ENCODE measurements at regions not wholly inside any gene's neighbourhood (a gene's known extent, or its start where the extent isn't known, plus 50 kb on each side); places are given as distances from the start of the nearest gene placed in this dataset.
"Not testable (repeated sequence)": the region's sequence is repeated elsewhere in the genome, so short reads cannot be mapped to it uniquely, and the experiment has no call there.

DNA sequence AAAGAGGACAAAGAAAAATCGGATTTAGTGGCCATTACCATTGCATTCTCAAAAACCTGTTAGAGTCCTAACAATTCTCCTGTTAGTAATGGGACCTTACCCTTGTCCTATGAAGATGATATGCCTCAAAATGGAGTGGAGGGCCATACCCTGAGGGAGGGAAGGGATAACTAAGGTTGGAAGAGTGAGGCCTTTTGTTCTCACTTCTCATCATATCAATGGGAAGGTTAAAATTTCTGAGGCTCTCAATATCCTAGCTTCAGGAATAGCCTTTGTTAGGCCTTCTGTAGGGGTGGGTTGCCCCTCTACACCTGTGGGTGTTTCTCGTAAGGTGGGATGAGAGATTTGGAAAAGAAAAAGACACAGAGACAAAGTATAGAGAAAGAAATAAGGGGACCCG, 109.4 kb upstream of the SGIP1 start:
- not testable (repeated sequence) for DNase-seq

DNA sequence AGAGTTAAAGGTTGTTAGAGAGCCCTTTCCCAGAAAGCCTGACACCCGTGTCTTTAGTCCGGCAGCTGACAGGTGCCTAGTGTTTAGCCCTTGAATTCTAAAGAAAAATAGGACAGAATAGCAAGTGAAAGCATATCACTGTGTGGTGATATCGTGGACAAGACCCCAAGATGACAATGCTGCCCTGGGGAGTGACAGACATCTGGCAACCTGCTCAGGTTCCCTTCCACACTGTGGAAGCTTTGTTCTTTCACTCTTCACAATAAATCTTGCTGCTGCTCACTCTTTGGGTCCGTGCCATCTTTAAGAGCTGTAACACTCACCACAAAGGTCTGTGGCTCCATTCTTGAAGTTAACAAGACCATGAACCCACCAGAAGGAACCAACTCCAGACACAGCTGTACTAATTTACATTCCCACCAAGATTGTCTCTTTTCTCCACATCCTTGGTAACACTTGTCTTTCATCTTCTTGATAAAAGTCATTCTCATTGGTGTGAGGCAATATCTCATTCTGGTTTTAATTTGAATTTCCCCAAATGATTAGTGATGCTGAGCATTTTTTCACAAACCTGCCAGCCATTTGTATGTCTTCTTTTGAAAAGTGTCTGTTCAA, 107.6 kb upstream of the SGIP1 start:
- DNase-seq, result no peak

DNA sequence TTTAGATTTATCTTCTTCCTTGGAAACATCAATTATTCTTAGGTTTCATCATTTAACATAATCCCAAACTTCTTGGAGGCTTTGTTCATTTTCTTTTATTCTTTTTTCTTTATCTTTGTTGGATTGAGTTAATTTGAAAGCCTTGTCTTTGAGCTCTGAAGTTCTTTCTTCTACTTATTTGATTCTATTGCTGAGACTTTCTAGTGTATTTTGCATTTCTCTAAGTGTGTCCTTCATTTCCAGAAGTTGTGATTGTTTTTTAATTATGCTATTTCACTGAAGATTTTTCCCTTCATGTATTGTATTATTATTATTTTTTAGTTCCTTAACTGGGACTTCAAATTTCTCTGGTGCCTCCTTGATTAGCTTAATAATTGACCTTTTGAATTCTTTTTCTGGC, 103.1 kb upstream of the SGIP1 start:
- not testable (repeated sequence) for DNase-seq

DNA sequence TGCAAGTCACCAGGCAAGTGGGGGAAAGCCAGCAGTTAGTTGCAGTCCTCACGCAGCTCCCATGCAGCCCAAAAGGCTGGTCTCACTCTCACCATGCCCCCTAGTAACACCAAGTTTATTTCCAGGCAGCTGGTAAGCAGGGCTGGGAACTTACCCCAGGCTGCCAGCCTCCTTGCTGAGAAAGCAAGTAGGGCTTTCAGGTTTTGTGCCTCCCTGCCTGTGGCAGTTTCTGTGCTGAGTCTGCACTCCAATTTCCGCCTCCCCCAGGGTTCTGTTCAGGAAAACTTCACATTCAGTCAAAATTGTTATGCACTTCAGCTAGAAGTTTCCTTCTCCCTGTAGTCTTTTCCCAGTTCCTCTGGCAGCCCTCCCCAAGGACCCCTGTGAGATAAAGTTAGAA, 102.0 kb upstream of the SGIP1 start:
- no peak for DNase-seq

DNA sequence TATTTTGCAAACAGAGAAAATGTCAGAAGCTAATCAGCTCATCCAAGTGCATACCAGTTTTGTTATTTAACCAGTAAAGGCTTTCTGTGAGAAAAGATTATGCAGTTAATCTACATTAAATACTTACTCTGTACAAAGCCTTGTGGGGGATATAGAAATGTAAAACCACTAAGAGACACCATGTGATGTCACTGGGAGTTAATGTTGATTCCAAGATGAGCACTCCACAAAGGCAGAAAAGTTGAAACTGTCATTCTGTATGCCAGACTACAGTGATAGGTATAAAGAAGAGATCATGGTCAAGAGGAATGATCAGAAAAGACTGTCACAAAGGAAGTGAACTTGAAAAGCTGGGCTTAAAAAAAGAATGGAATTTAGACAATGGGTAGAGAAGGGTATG, 100.3 kb upstream of the SGIP1 start:
- DNase-seq, result no peak

DNA sequence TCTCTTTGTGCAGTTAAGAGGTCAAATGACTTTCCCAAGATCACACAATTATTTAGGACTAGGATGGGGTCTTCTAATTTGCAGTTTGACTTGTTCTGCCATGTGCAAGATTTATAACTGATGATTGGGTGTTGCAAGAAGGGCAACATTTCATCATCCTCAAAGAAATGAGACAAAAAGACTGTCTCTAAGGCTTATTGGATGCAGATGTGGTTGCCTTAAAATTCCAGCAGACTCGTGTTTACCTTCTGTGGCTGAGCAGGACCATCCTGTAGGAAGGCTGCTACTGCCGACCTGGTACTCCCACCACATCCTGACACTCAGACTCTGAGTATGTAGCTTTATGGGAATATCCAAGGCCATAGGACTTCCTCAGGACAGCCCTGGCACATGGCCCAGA, 99.9 kb upstream of the SGIP1 start:
- DNase-seq, result no peak

DNA sequence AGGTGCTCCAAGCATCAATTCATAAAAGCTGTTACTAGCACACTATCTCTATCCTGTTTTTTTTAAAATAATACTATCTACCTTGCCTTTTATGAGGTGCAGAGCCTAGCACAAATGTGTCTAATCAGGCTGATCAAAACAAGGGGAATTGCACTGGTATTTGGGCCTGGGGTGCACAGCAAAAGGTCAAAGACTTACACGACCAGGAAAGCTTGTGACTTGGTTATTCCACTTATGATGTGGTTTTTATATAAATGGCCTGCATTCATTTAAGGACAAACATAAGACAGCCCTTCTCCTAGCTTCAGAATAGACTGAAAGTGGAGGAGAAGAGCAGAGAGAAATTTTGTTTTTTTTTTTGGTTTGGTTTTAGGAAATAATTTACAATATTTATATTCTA, 98.4 kb upstream of the SGIP1 start:
- no peak for DNase-seq

DNA sequence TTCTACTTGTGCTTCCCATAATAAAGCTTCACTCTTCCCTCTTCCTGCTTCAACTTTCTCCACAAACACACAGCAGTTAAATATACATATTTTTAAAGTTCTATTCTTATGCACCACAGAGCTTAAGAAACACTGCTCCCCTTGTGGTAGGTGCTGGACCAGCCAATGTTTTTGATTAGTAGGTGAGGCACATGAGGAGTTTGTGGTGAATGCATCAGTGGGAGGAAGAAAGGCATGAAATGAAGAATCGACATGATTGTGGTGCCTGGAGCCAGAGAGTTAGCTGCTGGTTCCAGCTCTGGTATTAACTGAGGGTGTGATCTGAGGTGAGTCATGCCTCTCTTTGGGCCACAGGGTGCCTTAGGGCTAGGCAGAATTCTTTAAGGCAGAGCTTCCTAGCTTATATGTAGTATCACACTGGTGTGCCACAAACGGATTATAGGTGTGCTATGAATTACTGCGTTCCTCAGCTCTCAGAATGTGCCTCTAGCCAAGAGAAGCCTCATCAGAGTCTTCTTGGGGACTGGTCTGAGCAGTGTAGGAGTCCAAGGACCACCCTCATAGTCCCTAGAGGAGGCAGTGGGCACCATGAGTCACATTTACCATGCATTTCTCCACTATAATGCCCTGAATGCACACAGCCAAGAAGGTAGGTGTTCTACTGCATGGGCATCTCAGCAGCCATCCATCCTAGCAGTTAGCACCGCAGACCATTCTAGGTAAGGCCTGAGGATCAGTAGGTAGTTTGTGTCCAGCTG, 97.4 kb upstream of the SGIP1 start:
- no peak for DNase-seq

DNA sequence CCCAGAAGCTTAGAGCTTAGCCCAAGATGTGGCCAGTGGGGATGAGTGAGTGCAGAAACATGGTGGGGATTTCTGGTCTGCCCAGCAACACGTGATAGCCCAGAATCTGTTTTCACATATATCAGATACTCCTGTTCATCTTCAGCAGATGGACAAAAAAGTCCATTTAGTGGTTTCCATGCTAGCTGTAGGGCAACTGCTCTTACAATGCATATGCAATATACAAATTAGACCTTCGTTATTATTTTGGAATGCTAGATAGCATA, 96.9 kb upstream of the SGIP1 start:
- no peak for DNase-seq

DNA sequence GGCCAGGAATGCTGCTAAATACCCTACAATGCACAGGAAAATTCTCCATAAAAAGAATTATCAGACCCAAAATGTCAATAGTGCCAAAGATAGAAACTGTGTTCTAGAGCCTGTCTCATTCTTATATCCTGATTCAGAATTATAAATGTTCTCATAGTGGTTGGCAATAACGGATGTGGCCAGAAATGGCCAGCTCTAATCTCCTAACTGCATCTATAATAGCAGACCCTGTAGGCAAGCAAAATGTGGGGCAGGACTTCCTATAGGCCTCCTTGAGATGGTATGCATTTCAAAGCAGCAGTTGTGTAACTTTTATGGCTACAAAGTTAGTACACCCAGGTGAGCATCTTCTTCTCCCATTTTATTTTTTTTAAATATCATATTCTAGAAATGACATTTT, 95.9 kb upstream of the SGIP1 start:
- DNase-seq, result no peak

DNA sequence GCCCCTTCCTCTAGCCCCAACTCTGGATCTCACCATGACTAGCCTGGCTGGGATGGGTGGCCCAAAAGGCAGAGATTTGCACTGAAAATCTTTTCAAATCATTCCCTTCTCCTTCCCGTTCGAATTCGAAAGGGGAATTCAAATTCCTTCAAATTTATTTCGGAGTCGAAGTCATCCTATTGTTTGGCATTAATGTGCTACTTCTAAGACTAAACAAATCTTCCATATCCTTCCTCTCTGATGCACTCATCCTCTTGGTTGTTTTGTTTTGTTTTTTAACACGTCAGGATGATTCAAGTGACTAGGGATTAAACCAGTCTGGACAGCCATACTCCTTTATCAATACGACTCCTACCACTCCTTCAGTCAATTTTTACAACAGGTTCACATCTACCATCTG, 95.5 kb upstream of the SGIP1 start:
- DNase-seq, result no peak

DNA sequence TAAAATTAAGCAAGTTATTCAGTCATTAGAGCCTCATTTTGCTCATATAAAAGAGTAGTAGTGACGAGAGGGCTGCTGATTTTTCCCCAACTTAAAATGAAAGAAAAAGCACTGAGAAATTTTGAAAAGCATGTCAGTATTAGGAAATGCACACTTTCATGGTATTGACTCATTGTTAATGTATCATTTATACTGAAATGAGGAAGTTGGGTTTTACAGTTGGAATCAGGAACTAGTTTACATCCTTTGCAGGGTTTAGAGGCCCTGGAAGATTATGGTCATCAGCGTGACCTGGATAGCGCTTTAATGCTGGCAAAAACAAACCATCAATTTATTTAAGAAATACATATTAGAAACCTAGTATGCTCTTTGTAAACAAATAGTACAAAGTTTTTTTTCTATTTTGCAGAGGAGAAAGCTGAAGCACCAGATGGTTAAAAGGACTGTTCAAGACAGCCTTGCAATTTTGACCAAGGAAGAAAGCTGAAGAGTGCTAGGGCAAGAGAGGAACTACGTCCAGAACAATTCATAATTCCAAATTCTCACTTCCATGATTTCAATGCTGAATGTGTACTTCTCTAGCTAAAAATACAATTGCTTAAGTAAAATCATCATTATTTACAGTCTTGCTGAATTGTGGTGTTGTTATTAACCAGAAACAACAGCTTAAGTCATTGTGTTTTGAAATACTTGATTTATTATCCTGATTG, 94.8 kb upstream of the SGIP1 start:
- DNase-seq, result no peak

DNA sequence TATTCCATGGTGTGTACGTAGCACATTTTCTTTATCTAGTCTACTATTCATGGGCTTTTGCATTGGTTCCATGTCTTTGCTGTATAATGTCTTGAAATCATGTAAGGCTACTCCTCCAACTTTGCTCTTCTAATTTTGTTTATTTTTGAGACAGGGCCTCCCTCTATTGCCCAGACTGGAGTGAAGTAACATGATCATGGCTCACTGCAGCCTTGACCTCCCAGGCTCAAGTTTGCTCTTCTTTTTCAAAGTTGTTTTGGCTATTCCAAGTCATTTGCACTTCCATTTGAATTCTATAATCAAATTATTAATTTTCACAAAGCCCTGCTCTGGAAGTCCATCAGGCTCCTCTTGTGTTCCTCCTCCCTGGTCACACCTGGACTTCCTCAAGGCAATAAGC, 90.2 kb upstream of the SGIP1 start:
- no peak for DNase-seq

DNA sequence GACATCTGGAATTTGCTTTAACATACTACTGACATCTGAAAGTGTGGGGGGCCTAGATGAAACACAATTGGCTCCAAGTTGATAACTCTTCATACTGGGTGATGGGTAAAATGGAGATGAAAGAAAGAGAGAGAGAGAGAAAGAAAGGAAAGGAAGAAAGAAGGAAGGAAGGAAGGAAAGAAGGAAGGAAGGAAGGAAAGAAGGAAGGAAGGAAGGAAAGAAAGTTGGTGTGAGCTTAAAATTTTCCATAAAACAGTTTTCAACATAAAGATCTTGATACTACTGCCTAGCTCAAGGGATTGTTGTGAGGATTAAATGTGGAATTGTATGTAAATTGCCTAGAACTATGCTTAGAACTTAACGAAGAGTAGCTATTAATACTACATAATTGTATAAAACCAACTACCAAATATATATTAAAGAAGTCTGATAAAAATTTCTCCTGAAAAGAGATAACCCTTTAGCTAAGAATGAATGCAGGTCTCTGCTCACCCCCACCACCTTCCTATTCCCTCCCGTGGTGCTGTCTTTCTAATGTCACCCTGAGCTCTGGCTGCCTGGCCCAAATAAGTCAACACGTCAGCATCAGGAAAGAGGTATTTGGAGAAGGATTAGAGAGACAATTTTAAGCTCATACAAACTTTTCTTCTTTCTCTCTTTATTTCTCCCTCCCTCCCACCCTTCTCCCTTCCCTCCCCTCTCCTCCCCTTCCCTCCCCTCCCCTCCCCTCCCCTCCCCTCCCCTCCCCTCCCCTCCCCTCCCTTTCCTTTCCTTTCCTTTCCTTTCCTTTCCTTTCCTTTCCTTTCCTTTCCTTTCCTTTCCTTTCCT, 89.3 kb upstream of the SGIP1 start:
- no peak for DNase-seq

DNA sequence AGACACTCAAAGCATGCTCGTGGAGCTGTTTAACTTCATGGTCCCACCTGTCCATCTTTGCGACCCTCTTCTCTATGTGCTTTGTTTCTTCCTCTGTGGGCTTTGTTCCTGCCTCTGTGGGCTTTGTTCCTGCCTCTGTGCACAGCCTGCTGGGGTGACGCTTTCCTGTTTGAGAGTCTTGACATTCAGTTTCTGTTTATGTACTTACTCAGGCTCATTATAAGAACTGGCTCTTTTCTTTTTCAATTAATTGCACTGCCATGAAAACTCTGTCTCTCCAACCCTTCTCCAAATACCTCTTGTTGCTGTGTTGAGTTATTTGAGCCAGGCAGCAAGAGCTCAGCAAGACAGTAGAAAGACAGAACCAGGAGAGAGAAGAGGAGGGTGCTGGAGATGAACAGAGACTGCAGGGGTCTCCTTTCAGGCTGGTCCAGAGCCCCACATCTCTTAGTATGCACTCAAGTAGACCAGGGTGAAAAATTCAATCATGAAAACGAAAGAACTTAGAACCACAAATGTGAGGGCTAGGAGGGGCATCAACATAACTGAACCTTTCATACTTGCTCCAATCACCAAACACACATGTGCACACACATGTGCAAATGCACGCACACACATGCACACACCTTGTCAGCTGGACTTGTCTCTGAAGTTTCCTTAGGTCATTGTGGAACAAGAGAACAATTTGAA, 88.3 kb upstream of the SGIP1 start:
- DNase-seq, result no peak

DNA sequence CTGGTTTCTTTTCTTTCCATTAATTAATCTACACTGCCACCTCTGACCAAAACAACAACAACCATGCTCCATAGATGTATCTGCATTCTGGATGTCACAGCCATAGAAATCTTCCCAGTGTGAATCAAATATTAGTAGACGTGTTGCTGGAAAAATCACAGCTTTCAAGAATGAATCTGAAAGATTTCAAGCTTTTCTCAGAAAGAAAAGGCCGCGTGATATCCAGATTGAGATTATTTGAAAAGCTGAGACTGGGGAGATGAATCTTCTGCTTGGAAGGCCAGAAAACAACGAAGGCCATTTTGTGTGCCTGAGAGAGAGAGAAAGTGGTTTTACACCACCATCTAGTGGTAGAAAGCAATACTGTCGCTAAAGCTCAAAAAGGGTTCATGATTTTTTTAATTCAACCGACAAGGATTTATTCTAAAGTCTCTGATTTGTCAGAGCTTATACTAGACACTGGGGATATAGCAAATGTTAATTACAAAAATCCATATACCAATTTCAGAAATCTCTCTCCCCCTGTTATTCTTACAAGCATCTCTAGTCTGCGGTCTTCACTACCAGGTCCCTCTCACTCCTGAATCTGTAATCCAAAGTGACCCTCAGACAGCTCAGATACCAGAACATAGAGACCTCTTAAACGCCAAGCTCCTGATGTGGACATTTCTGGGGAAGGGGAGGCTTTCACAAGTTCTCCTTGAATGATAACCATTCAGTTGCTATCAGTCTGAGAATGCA, 87.5 kb upstream of the SGIP1 start:
- peak; percentile 39 for DNase-seq

DNA sequence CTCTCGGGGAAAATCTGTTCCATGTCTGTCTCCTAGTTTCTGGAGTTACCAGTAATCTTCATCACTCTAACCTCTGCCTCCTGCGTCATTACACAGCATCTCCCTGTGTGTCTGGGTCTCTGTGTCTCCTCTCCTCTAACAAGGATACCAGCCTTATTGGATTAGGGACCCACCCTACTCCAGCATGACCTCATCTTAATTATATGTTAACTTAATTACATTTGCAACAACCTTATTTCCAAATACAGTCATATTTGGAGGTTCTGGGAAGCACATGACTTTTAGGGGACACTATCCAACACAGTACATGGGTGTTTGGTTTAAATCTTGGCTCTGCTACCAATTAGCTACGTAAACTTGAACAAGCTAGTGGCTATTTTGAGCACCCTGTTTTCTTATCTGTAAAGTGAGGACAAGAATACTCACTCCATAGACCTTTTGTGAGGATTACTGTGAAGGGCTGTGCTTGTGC, 83.9 kb upstream of the SGIP1 start:
- DNase-seq, result no peak

DNA sequence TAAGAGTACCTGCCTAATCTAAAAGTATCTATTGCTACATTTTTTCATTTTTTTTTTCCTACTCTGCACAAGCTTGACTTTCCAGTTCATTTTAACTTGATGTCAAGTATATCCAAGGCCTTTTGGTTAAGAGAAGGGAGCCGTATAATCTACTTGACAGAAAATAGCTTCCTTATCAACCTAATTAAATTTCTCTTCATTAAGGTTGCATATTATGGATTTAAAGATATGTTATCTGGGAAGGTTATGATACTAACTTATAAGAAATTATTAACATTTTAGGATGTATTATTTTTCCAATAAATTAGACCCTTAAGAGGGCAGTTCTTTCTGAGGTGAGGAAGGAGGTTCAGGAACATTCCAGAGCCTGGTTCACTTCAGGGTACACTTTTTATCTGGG, 83.1 kb upstream of the SGIP1 start:
- no peak for DNase-seq

DNA sequence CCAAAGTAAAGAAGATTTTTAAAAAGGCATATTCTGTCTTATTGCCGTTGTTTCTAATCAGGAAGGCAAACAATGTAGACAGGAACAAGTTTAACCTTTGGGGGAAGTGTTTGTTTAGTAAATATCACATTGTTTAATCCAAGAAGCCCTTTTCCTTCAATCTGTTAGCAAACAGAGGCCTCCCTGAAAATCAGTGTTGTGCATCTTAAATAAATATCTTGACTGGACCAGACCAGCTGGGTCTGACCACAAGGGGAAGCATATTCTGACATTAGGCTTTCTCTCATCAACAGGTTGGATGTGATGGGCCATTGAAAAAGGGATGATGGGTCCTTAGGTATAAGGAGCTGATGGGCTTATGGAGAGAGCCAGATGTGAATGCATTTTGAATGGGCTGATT, 81.8 kb upstream of the SGIP1 start:
- DNase-seq, result no peak

DNA sequence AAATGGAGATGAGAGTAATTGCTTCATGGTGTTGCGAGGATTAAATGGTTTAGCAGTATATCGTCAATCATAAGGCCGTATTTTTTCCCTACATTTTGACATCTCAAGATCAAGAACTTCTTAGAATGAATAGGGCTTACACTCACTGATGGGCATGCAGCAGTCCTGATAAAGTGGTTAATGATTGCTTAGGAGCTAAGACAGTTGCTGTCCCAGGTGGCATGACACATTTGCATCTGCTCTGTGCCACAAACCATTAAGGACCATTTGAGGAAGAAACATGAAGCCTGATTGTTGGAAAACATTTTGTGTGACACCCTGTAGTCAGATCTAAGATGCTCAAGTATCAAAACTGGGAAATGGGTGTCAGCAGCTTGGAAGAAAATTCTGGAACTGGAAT, 81.0 kb upstream of the SGIP1 start:
- no peak for DNase-seq

DNA sequence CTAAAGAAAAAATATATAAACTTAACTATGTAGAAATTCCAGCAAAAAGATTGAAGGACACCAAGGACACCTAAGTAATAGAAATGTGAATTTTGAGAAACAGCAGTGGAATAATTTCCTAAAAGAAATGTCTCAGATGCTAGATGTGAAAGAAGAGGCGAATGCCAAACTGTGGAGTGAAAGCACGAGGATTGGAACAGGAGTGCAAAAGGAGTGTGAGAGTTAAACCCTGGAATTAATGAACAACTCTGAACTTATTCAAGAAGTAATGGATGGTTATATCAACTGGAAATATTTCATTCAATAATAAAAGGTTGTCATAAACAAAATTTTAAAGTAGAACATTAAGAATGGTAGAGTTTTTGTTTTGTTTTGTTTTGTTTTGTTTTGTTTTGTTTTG, 78.5 kb upstream of the SGIP1 start:
- DNase-seq, result no peak

DNA sequence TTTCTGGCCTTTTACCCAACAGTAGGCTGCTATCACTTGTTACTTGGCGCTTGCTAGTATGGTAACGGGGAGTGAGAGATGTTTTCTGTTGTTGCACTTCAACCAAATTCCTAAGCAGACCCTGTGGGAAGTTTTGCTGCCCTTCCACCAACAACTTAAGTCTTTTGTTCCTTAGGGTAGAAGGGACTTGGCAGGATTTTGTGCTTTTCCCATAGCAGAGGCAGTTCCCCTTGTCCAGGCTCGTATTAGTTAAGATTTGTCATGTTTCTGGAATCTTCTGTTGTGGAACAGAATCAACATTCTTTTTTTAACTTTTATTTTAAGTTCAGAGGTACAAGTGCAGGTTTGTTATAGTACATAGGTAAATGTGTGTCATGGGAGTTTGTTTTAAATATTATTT, 73.2 kb upstream of the SGIP1 start:
- no peak for DNase-seq
